ENCODE measurements at regions not wholly inside any gene's neighbourhood (a gene's known extent, or its start where the extent isn't known, plus 50 kb on each side); places are given as distances from the start of the nearest gene placed in this dataset.

- no peaks in the 10 kb centered on the region for H3K36me3 Mint-ChIP-seq (ENCODE audit: insufficient read depth)
- no peak overlapping the region for H3K27ac Mint-ChIP-seq
- no peak overlapping the region for H3K4me3 Mint-ChIP-seq (ENCODE audit: low read depth)
- H3K27me3 Mint-ChIP-seq, result no peaks in the 10 kb centered on the region
- no peaks in the 10 kb centered on the region for H3K4me1 Mint-ChIP-seq (ENCODE audit: low read depth)
- no peak for DNase-seq (ENCODE audit: low spot score, unreplicated experiment)
- no peak for TF ChIP-seq CTCF (IDR thresholded peaks at IDR 0.05; ENCODE audit: unreplicated experiment)
- peaks cover 8% of the 10 kb centered on the region for H3K9me3 Mint-ChIP-seq (ENCODE audit: low read depth)
Measured at GRCh38 chr15:31830591-31830990, 199.7 kb upstream of the CHRNA7 start.

- no peak for DNase-seq (ENCODE audit: low spot score, unreplicated experiment)
- Mint-ChIP-seq H3K36me3 (ENCODE audit: insufficient read depth) (no peaks in the 10 kb centered on the region), H3K27ac (no peak overlapping the region), H3K4me1 (ENCODE audit: low read depth) (no peaks in the 10 kb centered on the region), H3K27me3 (no peaks in the 10 kb centered on the region), H3K4me3 (ENCODE audit: low read depth) (no peak overlapping the region), H3K9me3 (ENCODE audit: low read depth) (peaks cover 8% of the 10 kb centered on the region)
- no peak for TF ChIP-seq CTCF (IDR thresholded peaks at IDR 0.05; ENCODE audit: unreplicated experiment)
Measured at GRCh38 chr15:31831596-31831995, 198.7 kb upstream of the CHRNA7 start.

GRCh38 chr15:31834654-31835053, 195.7 kb upstream of the CHRNA7 start:
- Mint-ChIP-seq H3K4me1 (ENCODE audit: low read depth) (no peaks in the 10 kb centered on the region), H3K27me3 (no peaks in the 10 kb centered on the region), H3K9me3 (ENCODE audit: low read depth) (peaks cover 8% of the 10 kb centered on the region), H3K4me3 (ENCODE audit: low read depth) (no peak overlapping the region), H3K27ac (no peak overlapping the region), H3K36me3 (ENCODE audit: insufficient read depth) (no peaks in the 10 kb centered on the region)
- no peak for DNase-seq (ENCODE audit: low spot score, unreplicated experiment)
- TF ChIP-seq CTCF (IDR thresholded peaks at IDR 0.05; ENCODE audit: unreplicated experiment), result no peak

- no peak for DNase-seq (ENCODE audit: low spot score, unreplicated experiment)
- H3K9me3 Mint-ChIP-seq (ENCODE audit: low read depth), result no peaks in the 10 kb centered on the region
- peaks cover 4% of the 10 kb centered on the region for H3K4me1 Mint-ChIP-seq (ENCODE audit: low read depth)
- H3K27ac Mint-ChIP-seq, result no peak overlapping the region
- no peak for TF ChIP-seq CTCF (IDR thresholded peaks at IDR 0.05; ENCODE audit: unreplicated experiment)
- no peaks in the 10 kb centered on the region for H3K36me3 Mint-ChIP-seq (ENCODE audit: insufficient read depth)
- no peak overlapping the region for H3K4me3 Mint-ChIP-seq (ENCODE audit: low read depth)
- H3K27me3 Mint-ChIP-seq, result no peaks in the 10 kb centered on the region
Measured at GRCh38 chr15:31839388-31839787, 190.9 kb upstream of the CHRNA7 start.

GRCh38 chr15:31840849-31841476, 189.4 kb upstream of the CHRNA7 start:
- H3K27me3 Mint-ChIP-seq, result no peaks in the 10 kb centered on the region
- H3K36me3 Mint-ChIP-seq (ENCODE audit: insufficient read depth), result no peaks in the 10 kb centered on the region
- no peak overlapping the region for H3K4me3 Mint-ChIP-seq (ENCODE audit: low read depth)
- H3K9me3 Mint-ChIP-seq (ENCODE audit: low read depth), result no peaks in the 10 kb centered on the region
- no peak for TF ChIP-seq CTCF (IDR thresholded peaks at IDR 0.05; ENCODE audit: unreplicated experiment)
- H3K4me1 Mint-ChIP-seq (ENCODE audit: low read depth), result peaks cover 4% of the 10 kb centered on the region
- H3K27ac Mint-ChIP-seq, result no peak overlapping the region
- no peak for DNase-seq (ENCODE audit: low spot score, unreplicated experiment)

Data from progenitor cell of endocrine pancreas (in vitro differentiated cells).